CD4-positive, alpha-beta T cell (primary cell): ENCODE measurements at regions not wholly inside any gene's neighbourhood (a gene's known extent, or its start where the extent isn't known, plus 50 kb on each side); places are given as distances from the start of the nearest gene placed in this dataset.

ENCODE experiments used
- ATAC-seq: fragments of 200-7000 bp; cut with Tn5 transposase; one replicate; pipeline ENCODE4 v1.10.0; 2022; ENCODE audit warnings: mild to moderate bottlenecking; ENCODE audit not compliant: poor library complexity
- CTCF ChIA-PET: fragments of 350-600 bp; sonication (Branson Sonifier 250); formaldehyde crosslinking; loops from one replicate; lab custom pipeline; 2021; ENCODE audit warnings: antibody characterized with exemption, inconsistent platforms; lab: Charles Lee
- POLR2A ChIA-PET: fragments of 350-600 bp; sonication (Branson Sonifier 250); formaldehyde crosslinking; loops from one replicate; lab custom pipeline; 2021; ENCODE audit warnings: antibody characterized with exemption, inconsistent platforms; lab: Charles Lee
- DNase-seq, 14 experiments: peaks; one replicate each; pipeline ENCODE4 v3.0.0-alpha.2; 2013 to 2020; ENCODE audit warnings: mixed read lengths in 2 of 14
- H3K27ac ChIP-seq, 2 donors: one replicate each; pipeline versions ENCODE4 v1.5.1 to v1.7.0; 2013; ENCODE audit warnings: low read length in 2 of 2, low read depth in 1 of 2, mild to moderate bottlenecking in 1 of 2
- H3K27me3 ChIP-seq, 2 experiments: 1 replicate in 1 of 2; 2 replicates in 1 of 2; pipeline versions ENCODE4 v1.6.1 to v1.7.0; 2013; ENCODE audit warnings: low read length in 2 of 2, control low read depth in 1 of 2, mild to moderate bottlenecking in 1 of 2, moderate library complexity in 1 of 2; ENCODE audit not compliant: insufficient read depth in 2 of 2, control insufficient read depth in 1 of 2
- H3K36me3 ChIP-seq: one replicate; pipeline ENCODE4 v1.6.1; 2013; ENCODE audit warnings: low read length, control low read depth; ENCODE audit not compliant: insufficient read depth
- H3K4me1 ChIP-seq: one replicate; pipeline ENCODE4 v1.6.1; 2013; ENCODE audit warnings: low read length, control low read depth; ENCODE audit not compliant: insufficient read depth
- H3K4me3 ChIP-seq: one replicate; pipeline ENCODE4 v1.5.1; 2013; ENCODE audit warnings: mild to moderate bottlenecking, low read length, moderate library complexity
- H3K9me3 ChIP-seq, 2 experiments: 1 replicate in 1 of 2; 2 replicates in 1 of 2; pipeline versions ENCODE4 v1.6.1 to v1.7.0; 2013; ENCODE audit warnings: low read length in 2 of 2, mild to moderate bottlenecking in 2 of 2, control low read depth in 1 of 2, moderate library complexity in 1 of 2; ENCODE audit not compliant: control insufficient read depth in 1 of 2, insufficient read depth in 1 of 2
- H3K27ac Mint-ChIP-seq: one replicate; pipeline ENCODE4 v1.8.0; 2020; ENCODE audit warnings: mixed read lengths
- H3K27me3 Mint-ChIP-seq: one replicate; pipeline ENCODE4 v1.8.0; 2021; ENCODE audit warnings: mixed read lengths
- H3K36me3 Mint-ChIP-seq: one replicate; pipeline ENCODE4 v1.8.0; 2021; ENCODE audit warnings: low read depth, mixed read lengths
- H3K4me1 Mint-ChIP-seq: one replicate; pipeline ENCODE4 v1.8.0; 2021; ENCODE audit warnings: low read depth, mixed read lengths
- H3K4me3 Mint-ChIP-seq: one replicate; pipeline ENCODE4 v1.8.0; 2020; ENCODE audit warnings: mild to moderate bottlenecking, mixed read lengths
- H3K9me3 Mint-ChIP-seq: one replicate; pipeline ENCODE4 v1.8.0; 2020; ENCODE audit warnings: mixed read lengths
- CTCF ChIP-seq: fragments of 200-600 bp; IDR thresholded peaks from one replicate; pipeline ENCODE4 v1.8.0; 2022; ENCODE audit warnings: antibody characterized with exemption, mild to moderate bottlenecking
- intact Hi-C, 2 experiments: fragments of 100-400 bp; cut with DNase I in 1 of 2; cut with micrococcal nuclease in 1 of 2; formaldehyde crosslinking; loops; one replicate each; pipeline versions ENCODE4 v1.15.1 to v1.9.0; 2023 to 2025; cut with DNase I, micrococcal nuclease

- Histone ChIP-seq H3K27me3 (no peaks in the 10 kb centered on the region), H3K36me3 (no peaks in the 10 kb centered on the region), H3K4me1 (peaks cover 8% of the 10 kb centered on the region), H3K27ac (no peak overlapping the region), H3K9me3 (no peaks in the 10 kb centered on the region), H3K4me3 (no peak overlapping the region)
- H3K4me3 Mint-ChIP-seq: no peak overlapping the region
- no peaks in the 10 kb centered on the region for H3K9me3 Mint-ChIP-seq
- CTCF ChIA-PET: interaction anchor here (2.5 kb wide), 1 partner anchor 57 kb away, joined by 6 read pairs; no protein-coding TSS in a partner anchor
- DNase-seq (no peak), ATAC-seq (no peak)
- TF ChIP-seq CTCF: no peak
- H3K4me1 Mint-ChIP-seq: peaks cover 4% of the 10 kb centered on the region
- no peak overlapping the region for H3K27ac Mint-ChIP-seq
- intact Hi-C loops: no loop called here
- POLR2A ChIA-PET: no interaction called here
- H3K36me3 Mint-ChIP-seq: no peaks in the 10 kb centered on the region
- H3K27me3 Mint-ChIP-seq: no peaks in the 10 kb centered on the region
These were observed 119.5 kb downstream of the TBX19 start for GRCh38 chr1:168400139-168400538.

- no peaks in the 10 kb centered on the region for H3K9me3 ChIP-seq
These were observed 117.1 kb downstream of the TBX19 start for GRCh38 chr1:168397806-168398205.

GRCh38 chr1:168396940-168397684, 116.4 kb downstream of the TBX19 start:
- Mint-ChIP-seq H3K9me3 (no peaks in the 10 kb centered on the region), H3K4me1 (peaks cover 4% of the 10 kb centered on the region), H3K27me3 (peaks cover 4% of the 10 kb centered on the region), H3K36me3 (no peaks in the 10 kb centered on the region), H3K27ac (no peak overlapping the region), H3K4me3 (no peak overlapping the region)
- H3K27ac ChIP-seq: no peak overlapping the region
- no peak for DNase-seq
- no peaks in the 10 kb centered on the region for H3K27me3 ChIP-seq
- no peaks in the 10 kb centered on the region for H3K36me3 ChIP-seq
- intact Hi-C loops: no loop called here
- H3K9me3 ChIP-seq: no peaks in the 10 kb centered on the region
- ChIA-PET POLR2A (no interaction called here), CTCF (interaction anchor here (0.6 kb wide), 1 partner anchor 1544 kb away, joined by 3 read pairs; no protein-coding TSS in a partner anchor)
- no peak for TF ChIP-seq CTCF
- H3K4me1 ChIP-seq: peaks cover 17% of the 10 kb centered on the region
- ATAC-seq: no peak
- no peak overlapping the region for H3K4me3 ChIP-seq

More at GRCh38 chr1:168397806-168398205, 117.1 kb downstream of the TBX19 start:
- peaks cover 14% of the 10 kb centered on the region for H3K4me1 ChIP-seq
- CTCF ChIA-PET: interaction anchor here (0.6 to 0.8 kb wide), 2 partner anchors 42 to 1545 kb away, joined by 3 to 4 read pairs; no protein-coding TSS in a partner anchor
- Mint-ChIP-seq H3K4me1 (peaks cover 4% of the 10 kb centered on the region), H3K4me3 (no peak overlapping the region), H3K27me3 (peaks cover under 1% of the 10 kb centered on the region), H3K9me3 (no peaks in the 10 kb centered on the region), H3K27ac (no peak overlapping the region), H3K36me3 (no peaks in the 10 kb centered on the region)
- TF ChIP-seq CTCF: no peak
- POLR2A ChIA-PET: no interaction called here
- no peaks in the 10 kb centered on the region for H3K36me3 ChIP-seq
- H3K27ac ChIP-seq: no peak overlapping the region
- ATAC-seq (no peak), DNase-seq (no peak)
- no peaks in the 10 kb centered on the region for H3K27me3 ChIP-seq
- intact Hi-C loops: no loop called here
- H3K4me3 ChIP-seq: no peak overlapping the region
